CD4-positive, alpha-beta memory T cell (primary cell): ENCODE measurements at regions not wholly inside any gene's neighbourhood (a gene's known extent, or its start where the extent isn't known, plus 50 kb on each side); places are given as distances from the start of the nearest gene placed in this dataset.
"Not testable (repeated sequence)": the region's sequence is repeated elsewhere in the genome, so short reads cannot be mapped to it uniquely, and the experiment has no call there.

Experiments used
- CTCF ChIA-PET: fragments of 350-600 bp; sonication (Branson Sonifier 250); formaldehyde crosslinking; loops from one replicate; lab custom pipeline; 2021; ENCODE audit warnings: inconsistent platforms; ENCODE audit not compliant: partially characterized antibody; lab: Charles Lee
- POLR2A ChIA-PET: fragments of 350-600 bp; sonication (Branson Sonifier 250); formaldehyde crosslinking; loops from one replicate; lab custom pipeline; 2021; ENCODE audit not compliant: partially characterized antibody; lab: Charles Lee
- DNase-seq, 5 donors: peaks; one replicate each; pipeline versions ENCODE4 v3.0.0 to v3.0.0-alpha.2; 2020 to 2022; ENCODE audit warnings: mixed read lengths in 1 of 5
- H3K27ac ChIP-seq: one replicate; pipeline ENCODE4 v1.7.0; 2013; ENCODE audit warnings: low read depth, low read length
- H3K27me3 ChIP-seq: 2 replicates; pipeline ENCODE4 v1.7.0; 2013; ENCODE audit warnings: mild to moderate bottlenecking, low read length, moderate library complexity; ENCODE audit not compliant: insufficient read depth
- H3K36me3 ChIP-seq: 2 replicates; pipeline ENCODE4 v1.7.0; 2013; ENCODE audit warnings: mild to moderate bottlenecking, low read length, moderate library complexity; ENCODE audit not compliant: insufficient read depth
- H3K4me1 ChIP-seq: 2 replicates; pipeline ENCODE4 v1.7.0; 2013; ENCODE audit warnings: mild to moderate bottlenecking, low read length, moderate library complexity; ENCODE audit not compliant: insufficient read depth
- H3K4me3 ChIP-seq, 2 donors: one replicate each; pipeline ENCODE4 v1.7.0; 2013; ENCODE audit warnings: low read length in 2 of 2, mild to moderate bottlenecking in 1 of 2
- H3K9me3 ChIP-seq, 2 donors: one replicate each; pipeline ENCODE4 v1.7.0; 2013; ENCODE audit warnings: low read length in 2 of 2, control low read depth in 1 of 2; ENCODE audit not compliant: control insufficient read depth in 1 of 2
- H3K27ac Mint-ChIP-seq, 7 donors: one replicate each; pipeline ENCODE4 v1.8.0; 2020 to 2021; ENCODE audit warnings: mixed read lengths in 7 of 7, mild to moderate bottlenecking in 6 of 7, inconsistent platforms in 3 of 7, moderate library complexity in 3 of 7
- H3K27me3 Mint-ChIP-seq, 2 donors: one replicate each; pipeline ENCODE4 v1.8.0; 2020 to 2021; ENCODE audit warnings: mixed read lengths in 2 of 2
- H3K36me3 Mint-ChIP-seq, 2 donors: one replicate each; pipeline ENCODE4 v1.8.0; 2020 to 2021; ENCODE audit warnings: mixed read lengths in 2 of 2, inconsistent platforms in 1 of 2, mild to moderate bottlenecking in 1 of 2
- H3K4me1 Mint-ChIP-seq, 4 donors: one replicate each; pipeline ENCODE4 v1.8.0; 2020 to 2021; ENCODE audit warnings: mixed read lengths in 4 of 4, mild to moderate bottlenecking in 1 of 4
- H3K4me3 Mint-ChIP-seq, 8 donors: one replicate each; pipeline ENCODE4 v1.8.0; 2020 to 2021; ENCODE audit warnings: mixed read lengths in 8 of 8, mild to moderate bottlenecking in 7 of 8, moderate library complexity in 6 of 8, inconsistent platforms in 3 of 8
- H3K9me3 Mint-ChIP-seq, 8 donors: one replicate each; pipeline ENCODE4 v1.8.0; 2020 to 2021; ENCODE audit warnings: mixed read lengths in 8 of 8, mild to moderate bottlenecking in 5 of 8, inconsistent platforms in 3 of 8, moderate library complexity in 1 of 8
- intact Hi-C: fragments of 100-400 bp; cut with micrococcal nuclease; formaldehyde crosslinking; loops from one replicate; pipeline ENCODE4 v1.15.1; 2023

DNA sequence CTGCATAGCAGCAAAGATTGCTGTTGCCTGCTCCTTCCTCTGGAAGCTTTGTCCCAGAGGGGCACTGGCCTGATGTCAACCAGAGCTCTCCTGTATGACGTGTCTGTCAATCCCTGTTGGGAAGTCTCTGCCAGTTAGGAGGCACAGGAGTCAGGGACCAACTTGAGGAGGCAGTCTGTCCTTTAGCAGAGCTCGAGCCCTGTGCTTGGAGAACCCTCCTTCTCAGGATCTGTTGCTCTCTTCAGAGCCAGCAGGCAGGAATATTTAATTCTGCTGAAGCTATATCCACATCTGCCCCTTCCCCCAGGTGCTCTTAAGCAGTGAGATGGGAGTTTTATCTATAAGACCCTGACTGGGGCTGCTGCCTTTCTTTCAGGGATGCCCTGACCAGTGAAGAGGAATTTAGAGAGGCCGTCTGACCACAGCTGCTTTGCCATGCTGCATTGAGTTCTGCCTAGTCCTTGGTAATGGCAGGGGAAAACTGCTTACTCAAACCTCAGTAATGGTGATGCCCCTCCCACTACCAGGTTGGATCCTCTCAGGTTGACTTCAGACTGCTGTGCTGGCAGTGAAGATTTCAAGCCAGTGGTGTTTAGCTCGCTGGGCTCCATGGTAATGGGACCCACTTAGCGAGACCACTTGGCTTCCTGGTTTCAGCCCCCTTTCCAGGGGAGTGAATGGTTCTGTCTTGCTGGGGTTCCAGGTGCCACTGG is 218.6 kb upstream of the SLC38A2 start:
- Histone ChIP-seq H3K4me1 (peaks cover 7% of the 10 kb centered on the region), H3K9me3 (no peaks in the 10 kb centered on the region), H3K27me3 (no peaks in the 10 kb centered on the region), H3K36me3 (no peaks in the 10 kb centered on the region), H3K4me3 (no peak overlapping the region), H3K27ac (no peak overlapping the region)
- peaks cover 4 to 47% (median 33%) of the 10 kb centered on the region in 8 donors for H3K9me3 Mint-ChIP-seq
- ChIA-PET CTCF (no interaction called here), POLR2A (no interaction called here)
- peaks cover 13 to 16% of the 10 kb centered on the region in 2 donors for H3K36me3 Mint-ChIP-seq
- no peaks in the 10 kb centered on the region for H3K27me3 Mint-ChIP-seq
- H3K4me1 Mint-ChIP-seq = peaks cover 18 to 37% (median 30%) of the 10 kb centered on the region in 4 donors
- intact Hi-C loops = no loop called here
- H3K27ac Mint-ChIP-seq = peak overlapping the region in 1 of 7 donors; percentile 33
- H3K4me3 Mint-ChIP-seq = no peak overlapping the region
- DNase-seq = no peak

DNA sequence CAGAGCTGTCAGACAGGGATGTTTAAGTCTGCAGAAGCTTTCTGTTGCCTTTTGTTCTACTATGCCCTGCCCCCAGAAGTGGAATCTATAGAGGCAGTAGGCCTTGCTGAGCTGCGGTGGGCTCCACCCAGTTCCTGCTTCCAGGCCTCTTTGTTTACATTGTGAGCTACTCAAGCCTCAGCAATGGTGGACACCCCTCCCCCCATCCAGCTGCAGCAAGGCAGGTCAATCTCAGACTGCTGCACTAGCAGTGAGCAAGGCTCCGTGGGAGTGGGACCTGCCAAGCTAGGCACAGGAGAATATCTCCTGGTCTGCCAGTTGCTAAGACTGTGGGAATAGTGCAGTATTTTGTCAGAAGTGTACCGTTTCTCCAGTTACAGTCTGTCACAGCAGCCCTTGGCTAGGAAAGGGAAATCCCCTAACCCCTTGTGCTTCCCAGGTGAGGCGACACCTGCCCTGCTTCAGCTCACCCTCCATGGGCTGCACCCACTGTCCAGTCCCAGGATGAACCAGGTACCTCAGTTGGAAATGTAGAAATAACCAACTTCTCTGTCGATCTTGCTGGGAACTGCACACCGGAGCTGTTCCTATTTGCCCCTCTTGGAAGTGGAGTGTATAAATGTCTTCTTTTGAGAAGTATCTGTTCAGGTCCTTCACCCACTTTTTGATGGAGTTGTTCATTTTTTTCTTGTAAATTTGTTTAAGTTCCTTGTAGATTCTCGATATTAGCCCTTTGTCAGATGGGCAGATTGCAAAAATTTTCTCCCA is 213.5 kb upstream of the SLC38A2 start:
- CTCF ChIA-PET = interaction anchor here (0.8 to 1.7 kb wide), 3 partner anchors 23 to 213 kb away, joined by 3 to 7 read pairs (median 6); no protein-coding TSS in a partner anchor

DNA sequence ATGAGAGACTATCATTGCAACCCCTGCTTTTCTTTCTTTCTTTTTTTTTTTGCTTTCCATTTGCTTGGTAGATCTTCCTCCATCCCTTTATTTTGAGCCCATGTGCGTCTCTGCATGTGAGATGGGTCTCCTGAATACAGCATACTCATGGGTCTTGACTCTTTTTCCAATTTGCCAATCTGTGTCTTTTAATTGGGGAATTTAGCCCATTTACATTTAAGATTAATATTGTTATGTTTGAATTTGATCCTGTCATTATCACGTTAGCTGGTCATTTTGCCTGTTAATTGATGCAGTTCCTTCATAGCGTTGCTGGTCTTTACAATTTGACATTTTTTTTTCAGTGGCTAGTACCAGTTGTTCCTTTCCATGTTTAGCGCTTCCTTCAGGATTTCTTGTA is 211.5 kb upstream of the SLC38A2 start:
- peaks cover 54 to 68% (median 62%) of the 10 kb centered on the region in 4 donors for H3K4me1 Mint-ChIP-seq
- H3K4me3 Mint-ChIP-seq = peak overlapping the region in 5 of 8 donors; percentile 7 to 66 (median 32)
- H3K4me1 ChIP-seq = peaks cover 21% of the 10 kb centered on the region
- H3K27me3 ChIP-seq, H3K9me3 ChIP-seq, CTCF ChIA-PET, H3K27me3 Mint-ChIP-seq, H3K4me3 ChIP-seq, H3K27ac ChIP-seq, DNase-seq, H3K36me3 ChIP-seq: not testable (repeated sequence)
- H3K9me3 Mint-ChIP-seq = peaks cover 4 to 61% (median 50%) of the 10 kb centered on the region in 8 donors
- H3K27ac Mint-ChIP-seq = peak overlapping the region in 2 of 7 donors; percentile 25 to 48
- POLR2A ChIA-PET = interaction anchor here (0.7 to 3.5 kb wide), 3 partner anchors 25 to 635 kb away, joined by 3 to 29 read pairs (median 24); partner anchors contain the start of gene SLC38A2
- intact Hi-C loops = loop anchor here (10.0 kb wide), 1 partner anchor 209 kb away; the partner anchor contains the start of gene SLC38A2
- peaks cover 35 to 39% of the 10 kb centered on the region in 2 donors for H3K36me3 Mint-ChIP-seq

More for the DNA sequence above, 213.5 kb upstream of the SLC38A2 start:
- H3K9me3 Mint-ChIP-seq = peaks cover 4 to 67% (median 50%) of the 10 kb centered on the region in 8 donors
- Histone ChIP-seq H3K36me3 (no peaks in the 10 kb centered on the region), H3K27me3 (no peaks in the 10 kb centered on the region), H3K27ac (no peak overlapping the region), H3K4me1 (peaks cover 21% of the 10 kb centered on the region), H3K4me3 (peak overlapping the region in 1 of 2 donors; percentile 16), H3K9me3 (peaks cover 0 to 4% of the 10 kb centered on the region in 2 donors)
- no peaks in the 10 kb centered on the region for H3K27me3 Mint-ChIP-seq
- DNase-seq = peak; percentile 54 to 71 (median 62)
- peak overlapping the region; percentile 65 to 93 (median 83) for H3K27ac Mint-ChIP-seq
- peaks cover 51 to 73% (median 63%) of the 10 kb centered on the region in 4 donors for H3K4me1 Mint-ChIP-seq
- peaks cover 35 to 39% of the 10 kb centered on the region in 2 donors for H3K36me3 Mint-ChIP-seq
- POLR2A ChIA-PET = interaction anchor here (0.6 to 3.5 kb wide), 13 partner anchors 10 to 1303 kb away, joined by 3 to 29 read pairs (median 4); partner anchors contain the start of genes SLC38A1 and SLC38A2
- H3K4me3 Mint-ChIP-seq = peak overlapping the region; percentile 53 to 78 (median 71)
- intact Hi-C loops = loop anchor here (10.0 kb wide), 1 partner anchor 211 kb away; the partner anchor contains the start of gene SLC38A2

DNA sequence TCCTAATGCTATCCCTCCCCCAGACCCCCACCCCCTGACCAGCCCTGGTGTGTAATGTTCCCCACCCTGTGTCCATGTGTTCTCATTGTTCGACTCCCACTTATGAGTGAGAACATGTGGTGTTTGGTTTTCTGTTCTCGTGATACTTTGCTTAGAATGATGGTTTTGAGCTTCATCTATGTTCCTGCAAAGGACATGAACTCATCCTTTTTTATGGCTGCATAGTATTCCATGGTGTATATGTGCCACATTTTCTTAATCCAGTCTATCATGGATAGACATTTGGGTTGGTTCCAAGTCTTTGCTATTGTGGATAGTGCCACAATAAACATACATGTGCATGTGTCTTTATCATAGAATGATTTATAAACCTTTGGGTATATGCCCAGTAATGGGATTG is 209.4 kb upstream of the SLC38A2 start:
- H3K27me3 Mint-ChIP-seq, H3K36me3 ChIP-seq, DNase-seq, POLR2A ChIA-PET, H3K27me3 ChIP-seq, H3K9me3 ChIP-seq, H3K27ac ChIP-seq, CTCF ChIA-PET, H3K4me3 ChIP-seq: not testable (repeated sequence)
- Mint-ChIP-seq H3K4me1 (peaks cover 47 to 52% (median 49%) of the 10 kb centered on the region in 4 donors), H3K9me3 (peaks cover 0 to 51% (median 39%) of the 10 kb centered on the region in 8 donors), H3K4me3 (peak overlapping the region in 2 of 8 donors; percentile 12 to 64), H3K27ac (peak overlapping the region in 1 of 7 donors; percentile 32), H3K36me3 (peaks cover 31 to 35% of the 10 kb centered on the region in 2 donors)
- intact Hi-C loops = loop anchor here (10.0 kb wide), 1 partner anchor 207 kb away; the partner anchor contains the start of gene SLC38A2
- peaks cover 21% of the 10 kb centered on the region for H3K4me1 ChIP-seq

DNA sequence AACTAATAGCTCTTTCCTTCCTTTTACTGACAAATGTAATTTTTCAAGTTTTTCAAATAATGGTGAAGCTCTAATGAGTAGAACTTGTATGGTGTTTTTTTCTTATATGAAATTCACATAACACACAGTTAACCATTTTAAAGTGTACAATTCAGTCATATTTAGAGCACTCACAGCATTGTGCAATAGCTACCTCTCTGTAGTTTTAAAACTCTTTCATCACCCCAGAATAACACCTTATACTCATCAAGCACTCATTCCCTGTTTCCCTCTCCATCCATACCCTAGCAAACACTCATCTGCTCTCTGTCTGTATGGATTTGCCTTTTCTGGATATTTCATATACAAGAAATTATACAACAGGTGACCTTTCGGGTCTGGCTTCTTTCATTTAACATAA is 207.9 kb upstream of the SLC38A2 start:
- no peaks in the 10 kb centered on the region for H3K27me3 Mint-ChIP-seq
- intact Hi-C loops = loop anchor here (10.0 kb wide), 1 partner anchor 206 kb away; the partner anchor contains the start of gene SLC38A2
- H3K27ac ChIP-seq = no peak overlapping the region
- H3K9me3 ChIP-seq = peaks cover 0 to 4% of the 10 kb centered on the region in 2 donors
- ChIA-PET POLR2A (no interaction called here), CTCF (interaction anchor here (2.4 kb wide), 1 partner anchor 12 kb away, joined by 7 read pairs; no protein-coding TSS in a partner anchor)
- peaks cover 32 to 37% (median 34%) of the 10 kb centered on the region in 4 donors for H3K4me1 Mint-ChIP-seq
- no peak overlapping the region for H3K4me3 ChIP-seq
- H3K36me3 ChIP-seq = no peaks in the 10 kb centered on the region
- no peaks in the 10 kb centered on the region for H3K27me3 ChIP-seq
- peaks cover 29 to 35% of the 10 kb centered on the region in 2 donors for H3K36me3 Mint-ChIP-seq
- no peak overlapping the region for H3K27ac Mint-ChIP-seq
- peaks cover 0 to 42% (median 36%) of the 10 kb centered on the region in 8 donors for H3K9me3 Mint-ChIP-seq
- no peak for DNase-seq
- H3K4me3 Mint-ChIP-seq = no peak overlapping the region
- peaks cover 7% of the 10 kb centered on the region for H3K4me1 ChIP-seq

DNA sequence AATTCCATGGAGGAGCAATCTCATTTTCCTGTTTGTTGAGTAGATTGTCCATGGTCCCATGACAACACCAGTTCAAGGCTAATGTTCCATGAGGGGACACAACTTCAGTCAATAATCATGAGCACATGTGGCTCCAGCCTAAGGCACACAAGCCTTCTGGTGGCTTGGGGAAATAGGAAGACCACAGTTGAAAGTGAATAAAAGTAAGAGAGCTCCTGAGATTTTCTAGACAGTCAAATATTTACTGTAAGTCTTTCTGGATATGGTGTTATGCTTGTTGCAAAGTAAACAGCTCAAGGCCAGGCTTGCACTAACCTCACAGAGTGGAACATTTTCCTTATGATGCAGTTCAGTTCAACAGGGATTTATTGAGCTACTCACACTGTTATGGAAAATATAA is 206.9 kb upstream of the SLC38A2 start:
- no peak for DNase-seq
- Histone ChIP-seq H3K4me3 (no peak overlapping the region), H3K27ac (no peak overlapping the region), H3K4me1 (no peaks in the 10 kb centered on the region), H3K27me3 (no peaks in the 10 kb centered on the region), H3K36me3 (no peaks in the 10 kb centered on the region), H3K9me3 (peaks cover 0 to 3% of the 10 kb centered on the region in 2 donors)
- no peaks in the 10 kb centered on the region for H3K27me3 Mint-ChIP-seq
- H3K9me3 Mint-ChIP-seq = peaks cover 0 to 33% (median 29%) of the 10 kb centered on the region in 8 donors
- intact Hi-C loops = no loop called here
- H3K4me1 Mint-ChIP-seq = peaks cover 22 to 27% (median 25%) of the 10 kb centered on the region in 4 donors
- POLR2A ChIA-PET = no interaction called here
- H3K36me3 Mint-ChIP-seq = peaks cover 19 to 28% of the 10 kb centered on the region in 2 donors
- H3K27ac Mint-ChIP-seq = no peak overlapping the region
- CTCF ChIA-PET = interaction anchor here (1.1 to 2.4 kb wide), 3 partner anchors 11 to 82 kb away, joined by 3 to 7 read pairs (median 5); no protein-coding TSS in a partner anchor
- no peak overlapping the region for H3K4me3 Mint-ChIP-seq
